ENCODE measurements at regions not wholly inside any gene's neighbourhood (a gene's known extent, or its start where the extent isn't known, plus 50 kb on each side); places are given as distances from the start of the nearest gene placed in this dataset.

- in situ Hi-C loops (cut with HindIII; ENCODE audit: low pct_unique_long_range_greater_than_20kb, low sequenced_read_pairs) = no loop called here
- DNase-seq (ENCODE audit: low read depth in 1 of 2, low spot score in 1 of 2) = no peak
- no peak for TF ChIP-seq JUND (IDR thresholded peaks at IDR 0.05; ENCODE audit: low read depth)
Measured at GRCh38 chr6:156391061-156391672, 386.0 kb upstream of the ARID1B start.

GRCh38 chr6:156390621-156391020, 386.6 kb upstream of the ARID1B start:
- no peak for DNase-seq (ENCODE audit: low read depth in 1 of 2, low spot score in 1 of 2)
- TF ChIP-seq JUND (IDR thresholded peaks at IDR 0.05; ENCODE audit: low read depth) = no peak
- in situ Hi-C loops (cut with HindIII; ENCODE audit: low pct_unique_long_range_greater_than_20kb, low sequenced_read_pairs) = no loop called here

- in situ Hi-C loops (cut with HindIII; ENCODE audit: low pct_unique_long_range_greater_than_20kb, low sequenced_read_pairs) = no loop called here
- no peak for TF ChIP-seq JUND (IDR thresholded peaks at IDR 0.05; ENCODE audit: low read depth)
- no peak for DNase-seq (ENCODE audit: low read depth in 1 of 2, low spot score in 1 of 2)
Measured at GRCh38 chr6:156389296-156389695, 387.9 kb upstream of the ARID1B start.

GRCh38 chr6:156387472-156387871, 389.7 kb upstream of the ARID1B start:
- in situ Hi-C loops (cut with HindIII; ENCODE audit: low pct_unique_long_range_greater_than_20kb, low sequenced_read_pairs) = no loop called here
- TF ChIP-seq JUND (IDR thresholded peaks at IDR 0.05; ENCODE audit: low read depth) = no peak
- no peak for DNase-seq (ENCODE audit: low read depth in 1 of 2, low spot score in 1 of 2)

- in situ Hi-C loops (cut with HindIII; ENCODE audit: low pct_unique_long_range_greater_than_20kb, low sequenced_read_pairs) = no loop called here
- TF ChIP-seq JUND (IDR thresholded peaks at IDR 0.05; ENCODE audit: low read depth) = no peak
- no peak for DNase-seq (ENCODE audit: low read depth in 1 of 2, low spot score in 1 of 2)
Measured at GRCh38 chr6:156383059-156383458, 394.1 kb upstream of the ARID1B start.

- TF ChIP-seq JUND (IDR thresholded peaks at IDR 0.05; ENCODE audit: low read depth) = no peak
- in situ Hi-C loops (cut with HindIII; ENCODE audit: low pct_unique_long_range_greater_than_20kb, low sequenced_read_pairs) = no loop called here
- DNase-seq (ENCODE audit: low read depth in 1 of 2, low spot score in 1 of 2) = no peak
Measured at GRCh38 chr6:156379392-156380289, 397.5 kb upstream of the ARID1B start.

GRCh38 chr6:156378853-156379252, 398.3 kb upstream of the ARID1B start:
- no peak for DNase-seq (ENCODE audit: low read depth in 1 of 2, low spot score in 1 of 2)
- in situ Hi-C loops (cut with HindIII; ENCODE audit: low pct_unique_long_range_greater_than_20kb, low sequenced_read_pairs) = no loop called here
- no peak for TF ChIP-seq JUND (IDR thresholded peaks at IDR 0.05; ENCODE audit: low read depth)

GRCh38 chr6:156376091-156376490, 401.1 kb upstream of the ARID1B start:
- in situ Hi-C loops (cut with HindIII; ENCODE audit: low pct_unique_long_range_greater_than_20kb, low sequenced_read_pairs) = no loop called here
- TF ChIP-seq JUND (IDR thresholded peaks at IDR 0.05; ENCODE audit: low read depth) = no peak
- no peak for DNase-seq (ENCODE audit: low read depth in 1 of 2, low spot score in 1 of 2)

GRCh38 chr6:156359912-156360311, 417.3 kb upstream of the ARID1B start:
- DNase-seq (ENCODE audit: low read depth in 1 of 2, low spot score in 1 of 2) = no peak
- TF ChIP-seq JUND (IDR thresholded peaks at IDR 0.05; ENCODE audit: low read depth) = no peak
- in situ Hi-C loops (cut with HindIII; ENCODE audit: low pct_unique_long_range_greater_than_20kb, low sequenced_read_pairs) = no loop called here

GRCh38 chr6:156352861-156353260, 424.3 kb upstream of the ARID1B start:
- in situ Hi-C loops (cut with HindIII; ENCODE audit: low pct_unique_long_range_greater_than_20kb, low sequenced_read_pairs) = no loop called here

GRCh38 chr6:156351346-156351966, 425.7 kb upstream of the ARID1B start:
- no peak for TF ChIP-seq JUND (IDR thresholded peaks at IDR 0.05; ENCODE audit: low read depth)
- in situ Hi-C loops (cut with HindIII; ENCODE audit: low pct_unique_long_range_greater_than_20kb, low sequenced_read_pairs) = no loop called here
- DNase-seq (ENCODE audit: low read depth in 1 of 2, low spot score in 1 of 2) = no peak

More at GRCh38 chr6:156352861-156353260, 424.3 kb upstream of the ARID1B start:
- no peak for TF ChIP-seq JUND (IDR thresholded peaks at IDR 0.05; ENCODE audit: low read depth)
- no peak for DNase-seq (ENCODE audit: low read depth in 1 of 2, low spot score in 1 of 2)

GRCh38 chr6:156350337-156350736, 426.8 kb upstream of the ARID1B start:
- no peak for DNase-seq (ENCODE audit: low read depth in 1 of 2, low spot score in 1 of 2)
- no peak for TF ChIP-seq JUND (IDR thresholded peaks at IDR 0.05; ENCODE audit: low read depth)
- in situ Hi-C loops (cut with HindIII; ENCODE audit: low pct_unique_long_range_greater_than_20kb, low sequenced_read_pairs) = no loop called here

- in situ Hi-C loops (cut with HindIII; ENCODE audit: low pct_unique_long_range_greater_than_20kb, low sequenced_read_pairs) = no loop called here
- no peak for DNase-seq (ENCODE audit: low read depth in 1 of 2, low spot score in 1 of 2)
- no peak for TF ChIP-seq JUND (IDR thresholded peaks at IDR 0.05; ENCODE audit: low read depth)
Measured at GRCh38 chr6:156348849-156349248, 428.3 kb upstream of the ARID1B start.

Data from T47D (cell line).